Renal cortical epithelial cell (primary cell): ENCODE measurements at regions not wholly inside any gene's neighbourhood (a gene's known extent, or its start where the extent isn't known, plus 50 kb on each side); places are given as distances from the start of the nearest gene placed in this dataset.
"Not testable (repeated sequence)": the region's sequence is repeated elsewhere in the genome, so short reads cannot be mapped to it uniquely, and the experiment has no call there.

ENCODE experiments used
- DNase-seq: peaks from one replicate; pipeline ENCODE4 v3.0.0-alpha.2; 2011; ENCODE audit warnings: low read depth

DNA sequence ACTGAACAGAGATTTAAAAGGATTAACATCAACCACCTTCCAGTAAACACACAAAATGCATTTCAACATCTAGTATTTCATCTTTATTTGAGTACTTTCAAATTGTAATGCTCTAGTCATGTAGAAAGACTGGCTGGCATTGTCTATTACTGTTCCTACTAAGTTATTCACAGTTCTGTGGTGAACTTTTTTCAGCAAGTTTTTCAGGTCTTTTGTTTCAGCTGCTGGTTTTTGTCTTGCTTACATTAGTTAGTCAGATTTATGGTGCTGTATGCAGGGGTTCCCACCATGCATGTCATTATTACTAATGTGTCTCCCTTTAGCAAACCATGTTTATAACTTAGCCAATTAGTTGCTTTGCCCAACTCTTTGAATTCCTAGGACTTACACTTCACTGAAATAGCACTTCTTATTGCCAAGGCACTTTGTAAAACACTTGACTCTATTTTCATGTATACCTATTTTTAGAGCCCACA lies 253.4 kb upstream of the KITLG start:
- DNase-seq, result peak; percentile 36

- DNase-seq, result not testable (repeated sequence)
Observed at GRCh38 chr12:88828537-88828936, 248.3 kb upstream of the KITLG start.

DNA sequence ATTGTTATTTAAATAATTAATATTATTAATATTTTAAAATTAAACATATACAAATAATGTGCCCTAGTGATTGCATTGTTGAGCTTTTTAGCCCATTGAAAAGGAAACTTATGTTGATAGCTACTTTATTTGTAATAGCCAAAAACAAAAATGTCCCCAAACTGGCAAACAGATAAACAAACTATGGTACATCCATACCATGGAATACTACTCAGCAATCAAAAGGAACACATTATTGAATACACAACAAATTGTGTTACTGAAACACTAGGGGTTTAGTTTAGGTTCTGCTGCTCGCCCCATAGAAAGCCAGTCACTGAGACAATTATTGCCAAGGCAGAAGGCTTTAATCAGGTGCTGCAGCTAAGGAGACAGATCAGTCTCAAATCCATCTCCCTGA lies 239.7 kb upstream of the KITLG start:
- DNase-seq, result no peak

GRCh38 chr12:88816201-88816600 lies 235.9 kb upstream of the KITLG start:
- DNase-seq, result peak; percentile 22

- DNase-seq, result no peak
Observed at GRCh38 chr12:88814779-88815178, 234.5 kb upstream of the KITLG start.

- DNase-seq, result no peak
Observed at GRCh38 chr12:88812610-88813009, 232.3 kb upstream of the KITLG start.

DNA sequence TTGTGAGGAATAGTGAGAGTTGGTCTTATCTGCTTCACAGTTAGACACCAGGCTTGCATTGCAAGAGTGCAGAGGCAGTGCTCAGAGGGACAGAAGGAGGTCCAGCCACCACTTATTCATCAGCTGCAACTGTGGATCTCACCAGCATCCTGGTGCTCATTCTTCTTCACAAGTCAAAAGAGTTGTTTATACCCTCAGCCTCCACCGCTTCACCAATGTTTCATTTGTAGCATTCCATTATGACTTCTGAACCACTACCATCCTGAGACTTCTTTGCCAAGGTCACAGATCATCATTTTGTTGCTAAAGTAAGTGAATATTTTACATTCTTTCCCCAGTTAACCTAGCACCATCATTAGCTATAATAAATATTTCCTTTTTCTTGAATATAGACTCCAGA lies 230.5 kb upstream of the KITLG start:
- no peak for DNase-seq

- not testable (repeated sequence) for DNase-seq
Observed at GRCh38 chr12:88809841-88810240, 229.6 kb upstream of the KITLG start.

DNA sequence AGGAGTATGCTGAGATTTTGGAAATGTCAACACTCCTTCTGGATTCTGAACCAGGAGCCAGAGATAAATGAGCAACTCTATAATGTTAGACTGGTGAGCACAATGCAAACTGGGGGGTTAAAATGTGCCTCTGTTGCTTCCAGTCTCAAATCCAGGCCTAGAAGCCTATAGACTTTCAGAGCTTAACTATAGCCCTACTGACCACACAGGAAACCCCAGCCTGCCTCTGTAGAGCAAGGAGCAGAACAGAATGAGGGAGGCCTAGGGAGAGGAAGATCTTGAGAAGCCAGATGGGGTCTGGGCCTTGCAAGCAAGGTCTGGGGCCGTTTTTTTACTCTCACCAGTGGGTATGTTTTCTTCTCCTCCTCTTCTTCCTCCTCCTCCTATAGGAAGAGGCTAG lies 225.4 kb upstream of the KITLG start:
- no peak for DNase-seq

GRCh38 chr12:88805286-88805685 lies 225.0 kb upstream of the KITLG start:
- no peak for DNase-seq

- DNase-seq, result no peak
Observed at GRCh38 chr12:88802096-88802706, 221.9 kb upstream of the KITLG start.

GRCh38 chr12:88801227-88802095 lies 221.2 kb upstream of the KITLG start:
- DNase-seq, result no peak

GRCh38 chr12:88793096-88793495 lies 212.8 kb upstream of the KITLG start:
- no peak for DNase-seq

GRCh38 chr12:88790231-88790630 lies 210.0 kb upstream of the KITLG start:
- DNase-seq, result no peak

- DNase-seq, result peak; percentile 41
Observed at GRCh38 chr12:88784166-88784565, 203.9 kb upstream of the KITLG start.

- no peak for DNase-seq
Observed at GRCh38 chr12:88782351-88782750, 202.1 kb upstream of the KITLG start.

DNA sequence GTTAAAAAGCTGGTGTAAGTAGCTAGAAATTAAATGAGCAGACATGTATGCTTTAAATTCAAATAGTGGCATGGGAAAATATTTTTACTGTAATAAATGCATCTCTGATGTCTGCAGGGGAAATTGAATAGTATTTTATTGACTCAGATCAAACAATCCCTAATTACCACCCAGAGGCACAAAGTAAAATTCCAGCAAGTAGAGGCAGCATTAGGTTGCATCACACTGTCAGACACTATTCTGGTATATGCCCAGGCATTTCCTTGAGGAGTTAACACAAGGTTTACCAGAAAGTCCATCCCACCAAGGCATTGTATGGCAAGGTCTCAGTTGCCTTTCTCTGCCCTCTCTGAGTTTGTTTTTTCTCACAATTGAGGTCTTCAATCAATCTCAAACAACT lies 201.6 kb upstream of the KITLG start:
- DNase-seq, result peak; percentile 66

GRCh38 chr12:88778064-88778463 lies 197.8 kb upstream of the KITLG start:
- DNase-seq, result no peak

- DNase-seq, result peak; percentile 38
Observed at GRCh38 chr12:88775742-88776151, 195.5 kb upstream of the KITLG start.

- no peak for DNase-seq
Observed at GRCh38 chr12:88767699-88768098, 187.4 kb upstream of the KITLG start.

GRCh38 chr12:88764781-88765480 lies 184.7 kb upstream of the KITLG start:
- no peak for DNase-seq

DNA sequence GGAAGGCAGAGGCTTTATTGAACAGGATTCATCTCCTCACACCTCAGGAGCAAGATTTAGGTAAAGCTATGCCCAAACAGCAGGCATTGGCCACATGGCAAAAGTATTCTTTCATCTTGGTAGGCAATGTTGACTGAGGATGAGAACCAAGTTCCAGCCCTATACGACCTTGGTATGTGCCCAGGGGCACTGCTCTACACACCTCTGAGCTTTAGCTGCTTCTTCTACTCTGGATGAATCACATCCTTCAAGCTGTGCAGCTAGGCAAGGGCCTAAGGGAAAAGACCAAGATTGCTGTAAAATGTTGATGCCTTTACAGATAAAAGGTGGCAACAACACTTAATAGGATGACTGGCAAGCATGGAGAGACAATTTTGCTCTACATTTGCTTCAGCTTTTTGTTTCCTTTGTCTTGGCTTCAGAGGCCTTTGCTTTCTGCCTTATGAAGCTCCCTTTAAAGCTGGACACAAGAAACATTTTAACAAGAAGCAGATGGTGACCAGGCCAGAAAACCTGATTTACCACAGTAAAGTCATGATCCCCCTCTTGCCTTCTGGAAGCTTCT lies 183.3 kb upstream of the KITLG start:
- DNase-seq, result peak; percentile 32
